Keratinocyte (primary cell): ENCODE measurements at regions not wholly inside any gene's neighbourhood (a gene's known extent, or its start where the extent isn't known, plus 50 kb on each side); places are given as distances from the start of the nearest gene placed in this dataset.

Experiments
- DNase-seq: peaks from one replicate; pipeline ENCODE4 v3.0.0-alpha.2; 2011; ENCODE audit warnings: low read depth, missing footprints, low spot score
- FAIRE-seq: peaks from 2 replicates; lab custom pipeline; 2011; peaks lifted over from hg19 to GRCh38; lab: Jason Lieb, UNC
- H2AFZ ChIP-seq: 2 replicates; pipeline ENCODE4 v1.6.0; 2012; ENCODE audit warnings: low read length, control low read depth, inconsistent platforms; ENCODE audit not compliant: control insufficient read depth
- H3K27ac ChIP-seq: 2 replicates; pipeline ENCODE4 v1.5.1; 2011; ENCODE audit warnings: low read length; ENCODE audit not compliant: control insufficient read depth, insufficient read depth
- H3K27me3 ChIP-seq: 3 replicates; pipeline ENCODE4 v1.6.0; 2011; ENCODE audit warnings: low read length; ENCODE audit not compliant: control insufficient read depth, insufficient read depth; ENCODE audit errors: extremely low read depth
- H3K36me3 ChIP-seq, 2 experiments: 2 replicates in 1 of 2; 3 replicates in 1 of 2; pipeline ENCODE4 v1.5.1; 2011; ENCODE audit warnings: low read length in 2 of 2, mild to moderate bottlenecking in 1 of 2; ENCODE audit not compliant: control insufficient read depth in 2 of 2, insufficient read depth in 2 of 2; ENCODE audit errors: extremely low read depth in 1 of 2
- H3K4me1 ChIP-seq: 3 replicates; pipeline ENCODE4 v1.5.1; 2011; ENCODE audit warnings: low read length; ENCODE audit not compliant: control insufficient read depth, insufficient read depth; ENCODE audit errors: extremely low read depth
- H3K4me2 ChIP-seq: 3 replicates; pipeline ENCODE4 v1.6.0; 2011; ENCODE audit warnings: low read depth, low read length; ENCODE audit not compliant: control insufficient read depth, insufficient read depth; ENCODE audit errors: extremely low read depth
- H3K4me3 ChIP-seq, 3 experiments: fragments of 200-600 bp in 1 of 3; sonication (generic) in 1 of 3; 2 replicates in 2 of 3; 3 replicates in 1 of 3; pipeline ENCODE4 v1.5.1; 2011 to 2016; ENCODE audit warnings: low read length in 3 of 3, mild to moderate bottlenecking in 3 of 3, control low read depth in 2 of 3, inconsistent platforms in 1 of 3, low read depth in 1 of 3, mixed read lengths in 1 of 3, mixed run types in 1 of 3, moderate library complexity in 1 of 3; ENCODE audit not compliant: control insufficient read depth in 2 of 3, insufficient read depth in 2 of 3; ENCODE audit errors: extremely low read depth in 1 of 3
- H3K79me2 ChIP-seq: 2 replicates; pipeline ENCODE4 v1.6.0; 2012; ENCODE audit warnings: low read length; ENCODE audit not compliant: control insufficient read depth, insufficient read depth
- H3K9ac ChIP-seq: 3 replicates; pipeline ENCODE4 v1.6.0; 2011; ENCODE audit warnings: low read length; ENCODE audit not compliant: control insufficient read depth, insufficient read depth; ENCODE audit errors: extremely low read depth
- H3K9me1 ChIP-seq: 3 replicates; pipeline ENCODE4 v1.6.0; 2011; ENCODE audit warnings: low read length; ENCODE audit not compliant: control insufficient read depth, insufficient read depth; ENCODE audit errors: extremely low read depth
- H3K9me3 ChIP-seq: 2 replicates; pipeline ENCODE4 v1.5.1; 2012; ENCODE audit warnings: low read depth, low read length; ENCODE audit not compliant: control insufficient read depth
- H4K20me1 ChIP-seq: 3 replicates; pipeline ENCODE4 v1.6.0; 2011; ENCODE audit warnings: low read length; ENCODE audit not compliant: control insufficient read depth, insufficient read depth; ENCODE audit errors: extremely low read depth
- CTCF ChIP-seq, 3 experiments: IDR thresholded peaks in 1 of 3; conservative IDR thresholded peaks in 1 of 3; optimal IDR thresholded peaks in 1 of 3; 2 replicates in 2 of 3; 3 replicates in 1 of 3; pipeline versions ENCODE3 to v1.5.1; 2011; ENCODE audit warnings: low read length in 3 of 3, mild to moderate bottlenecking in 3 of 3, moderate library complexity in 2 of 3, control low read depth in 1 of 3, inconsistent platforms in 1 of 3; ENCODE audit not compliant: insufficient read depth in 2 of 3; ENCODE audit errors: extremely low read depth in 1 of 3
- EZH2 ChIP-seq: IDR thresholded peaks from one replicate; pipeline ENCODE4 v1.6.1; 2012; ENCODE audit warnings: inconsistent platforms, mild to moderate bottlenecking, low read length, moderate library complexity
- dilution Hi-C: fragments of 300-500 bp; cut with MboI; formaldehyde crosslinking; loops from one replicate; pipeline ENCODE4 v1.7.0; 2020; ENCODE audit warnings: low sequenced_read_pairs; ENCODE audit not compliant: extremely low pct_ligation_motif_present

- no peaks in the 10 kb centered on the region for H3K9me1 ChIP-seq
- no peak overlapping the region for H2AFZ ChIP-seq
- no peaks in the 10 kb centered on the region for H3K9me3 ChIP-seq
- H4K20me1 ChIP-seq, result no peaks in the 10 kb centered on the region
- H3K27me3 ChIP-seq, result no peaks in the 10 kb centered on the region
- no peaks in the 10 kb centered on the region for H3K36me3 ChIP-seq
- FAIRE-seq (no peak), DNase-seq (no peak)
- no peak for TF ChIP-seq CTCF (optimal IDR thresholded peaks at IDR 0.05 in 1 of 3, IDR thresholded peaks at IDR 0.05 in 1 of 3, conservative IDR thresholded peaks at IDR 0.05 in 1 of 3; ENCODE audit: extremely low read depth in 1 of 3, insufficient read depth in 2 of 3, low read length in 3 of 3)
- no peak for TF ChIP-seq EZH2
- no peak overlapping the region for H3K4me2 ChIP-seq
- no peaks in the 10 kb centered on the region for H3K79me2 ChIP-seq
- dilution Hi-C loops, result no loop called here
- no peak overlapping the region for H3K9ac ChIP-seq
- no peak overlapping the region for H3K4me3 ChIP-seq
- no peaks in the 10 kb centered on the region for H3K4me1 ChIP-seq
- no peak overlapping the region for H3K27ac ChIP-seq
Observed at GRCh38 chr3:8286749-8287148, 214.9 kb upstream of the LMCD1 start.

DNA sequence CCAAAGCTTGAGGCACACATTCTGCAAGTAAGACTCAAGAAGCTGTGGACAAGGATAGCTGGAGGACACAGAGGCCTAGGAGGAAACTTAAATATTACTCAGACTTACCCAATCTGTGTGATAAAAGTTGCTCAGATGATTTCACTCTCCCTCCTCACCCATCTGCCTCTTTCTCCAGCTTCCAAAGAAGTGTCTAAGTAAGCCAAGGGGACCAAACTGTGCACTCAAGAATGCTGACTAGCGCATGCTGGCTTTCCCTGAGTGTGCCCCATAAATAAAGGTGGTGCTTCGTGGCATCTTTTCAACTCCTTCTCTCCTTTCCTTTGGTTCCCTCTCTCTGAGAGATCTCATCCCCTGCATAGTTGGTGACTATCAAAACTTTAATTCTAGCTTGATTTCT, 211.0 kb upstream of the LMCD1 start:
- Histone ChIP-seq H3K27ac (no peak overlapping the region), H3K9me1 (no peaks in the 10 kb centered on the region), H3K79me2 (no peaks in the 10 kb centered on the region), H3K4me2 (no peak overlapping the region), H3K9ac (no peak overlapping the region), H3K36me3 (no peaks in the 10 kb centered on the region), H3K9me3 (no peaks in the 10 kb centered on the region), H3K27me3 (no peaks in the 10 kb centered on the region), H4K20me1 (no peaks in the 10 kb centered on the region), H3K4me3 (no peak overlapping the region), H2AFZ (no peak overlapping the region), H3K4me1 (no peaks in the 10 kb centered on the region)
- dilution Hi-C loops, result no loop called here
- no peak for TF ChIP-seq EZH2
- no peak for TF ChIP-seq CTCF (optimal IDR thresholded peaks at IDR 0.05 in 1 of 3, IDR thresholded peaks at IDR 0.05 in 1 of 3, conservative IDR thresholded peaks at IDR 0.05 in 1 of 3; ENCODE audit: extremely low read depth in 1 of 3, insufficient read depth in 2 of 3, low read length in 3 of 3)
- FAIRE-seq, result no peak
- no peak for DNase-seq
